ENCODE measurements at regions not wholly inside any gene's neighbourhood (a gene's known extent, or its start where the extent isn't known, plus 50 kb on each side); places are given as distances from the start of the nearest gene placed in this dataset.

DNA sequence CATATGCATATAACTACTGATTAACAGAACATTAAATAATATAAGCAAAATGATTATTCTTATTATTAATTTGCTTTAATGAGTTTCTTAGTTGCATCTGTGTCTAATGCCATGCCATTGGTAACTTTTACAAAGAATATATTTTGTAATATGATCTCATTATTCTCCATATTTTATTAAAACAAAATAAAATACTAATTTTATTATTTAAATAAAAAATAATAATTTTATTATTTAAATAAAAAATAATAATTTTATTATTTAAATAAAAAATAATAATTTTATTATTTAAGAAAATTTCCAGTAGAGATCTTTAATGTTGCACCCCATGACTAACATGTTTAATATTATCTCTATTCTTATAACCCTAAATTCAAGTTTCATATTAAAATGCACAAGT is 771.1 kb downstream of the NR2F2 start:
- intact Hi-C loops (cut with micrococcal nuclease; ENCODE audit: unreplicated experiment) = no loop called here
- CTCF ChIA-PET = no interaction called here
- H3K4me1 Mint-ChIP-seq (ENCODE audit: low read depth, unreplicated experiment) = no peaks in the 10 kb centered on the region
- no peak overlapping the region for H3K4me3 Mint-ChIP-seq (ENCODE audit: low read depth, unreplicated experiment)
- peaks cover 27% of the 10 kb centered on the region for H3K9me3 Mint-ChIP-seq (ENCODE audit: low read depth, unreplicated experiment)
- no TSS peak for BruUV-seq (replicated peaks)
- TF ChIP-seq, protein P1, sequence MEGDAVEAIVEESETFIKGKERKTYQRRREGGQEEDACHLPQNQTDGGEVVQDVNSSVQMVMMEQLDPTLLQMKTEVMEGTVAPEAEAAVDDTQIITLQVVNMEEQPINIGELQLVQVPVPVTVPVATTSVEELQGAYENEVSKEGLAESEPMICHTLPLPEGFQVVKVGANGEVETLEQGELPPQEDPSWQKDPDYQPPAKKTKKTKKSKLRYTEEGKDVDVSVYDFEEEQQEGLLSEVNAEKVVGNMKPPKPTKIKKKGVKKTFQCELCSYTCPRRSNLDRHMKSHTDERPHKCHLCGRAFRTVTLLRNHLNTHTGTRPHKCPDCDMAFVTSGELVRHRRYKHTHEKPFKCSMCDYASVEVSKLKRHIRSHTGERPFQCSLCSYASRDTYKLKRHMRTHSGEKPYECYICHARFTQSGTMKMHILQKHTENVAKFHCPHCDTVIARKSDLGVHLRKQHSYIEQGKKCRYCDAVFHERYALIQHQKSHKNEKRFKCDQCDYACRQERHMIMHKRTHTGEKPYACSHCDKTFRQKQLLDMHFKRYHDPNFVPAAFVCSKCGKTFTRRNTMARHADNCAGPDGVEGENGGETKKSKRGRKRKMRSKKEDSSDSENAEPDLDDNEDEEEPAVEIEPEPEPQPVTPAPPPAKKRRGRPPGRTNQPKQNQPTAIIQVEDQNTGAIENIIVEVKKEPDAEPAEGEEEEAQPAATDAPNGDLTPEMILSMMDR (IDR thresholded peaks at IDR 0.05; ENCODE audit: unreplicated experiment) = no peak
- H3K27ac Mint-ChIP-seq (ENCODE audit: unreplicated experiment) = no peak overlapping the region
- no peak for DNase-seq
- H3K36me3 Mint-ChIP-seq (ENCODE audit: insufficient read depth, unreplicated experiment) = no peaks in the 10 kb centered on the region
- H3K27me3 Mint-ChIP-seq (ENCODE audit: unreplicated experiment) = no peaks in the 10 kb centered on the region

DNA sequence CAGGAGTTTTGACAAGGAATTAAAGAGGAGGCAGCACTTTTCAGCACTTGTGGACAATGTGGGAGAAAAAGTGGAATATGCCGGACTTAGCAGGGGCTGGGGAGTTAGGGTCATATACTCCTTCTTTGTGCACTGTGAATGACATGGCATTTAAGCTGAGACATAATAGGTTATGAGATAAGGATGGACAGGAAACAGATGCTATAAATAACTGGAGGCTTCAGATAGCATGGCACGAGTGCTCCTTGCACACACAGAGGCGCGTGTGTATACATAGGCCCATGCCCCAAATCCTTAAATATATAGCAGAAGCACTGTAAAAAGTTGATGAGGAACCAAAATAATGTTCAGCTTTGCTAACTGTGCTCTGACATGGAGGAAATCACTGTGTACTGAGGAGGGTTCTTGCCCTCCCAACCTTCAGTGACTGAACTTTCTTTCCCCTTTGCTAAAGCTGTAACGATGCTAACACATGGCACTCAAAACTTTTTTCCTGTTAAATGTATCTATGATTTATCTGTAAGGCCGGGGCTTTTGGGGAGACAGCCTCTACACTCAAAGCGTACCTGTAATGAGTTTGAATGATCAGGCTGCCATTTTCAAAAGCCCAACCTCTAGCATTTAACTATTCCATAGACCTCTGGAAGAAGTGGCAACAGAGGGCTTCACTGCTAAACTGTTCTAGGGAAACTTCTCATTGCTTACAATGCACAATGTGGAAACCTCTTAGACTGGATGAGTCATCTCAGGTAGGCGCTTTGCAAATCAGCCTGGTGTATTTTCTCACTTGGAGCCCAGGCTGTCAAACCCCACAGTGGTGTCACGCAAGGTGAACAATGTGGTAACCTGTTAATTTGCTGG is 784.6 kb downstream of the NR2F2 start:
- H3K4me1 Mint-ChIP-seq (ENCODE audit: low read depth, unreplicated experiment) = no peaks in the 10 kb centered on the region
- CTCF ChIA-PET = interaction anchor here (0.6 kb wide), 1 partner anchor 22 kb away, joined by 4 read pairs; no protein-coding TSS in a partner anchor
- H3K27me3 Mint-ChIP-seq (ENCODE audit: unreplicated experiment) = no peaks in the 10 kb centered on the region
- no TSS peak for BruUV-seq (replicated peaks)
- no peak for DNase-seq
- no peak overlapping the region for H3K4me3 Mint-ChIP-seq (ENCODE audit: low read depth, unreplicated experiment)
- peaks cover 11% of the 10 kb centered on the region for H3K9me3 Mint-ChIP-seq (ENCODE audit: low read depth, unreplicated experiment)
- H3K27ac Mint-ChIP-seq (ENCODE audit: unreplicated experiment) = no peak overlapping the region
- intact Hi-C loops (cut with micrococcal nuclease; ENCODE audit: unreplicated experiment) = no loop called here
- TF ChIP-seq, protein P1 (IDR thresholded peaks at IDR 0.05; ENCODE audit: unreplicated experiment) = no peak
- no peaks in the 10 kb centered on the region for H3K36me3 Mint-ChIP-seq (ENCODE audit: insufficient read depth, unreplicated experiment)

DNA sequence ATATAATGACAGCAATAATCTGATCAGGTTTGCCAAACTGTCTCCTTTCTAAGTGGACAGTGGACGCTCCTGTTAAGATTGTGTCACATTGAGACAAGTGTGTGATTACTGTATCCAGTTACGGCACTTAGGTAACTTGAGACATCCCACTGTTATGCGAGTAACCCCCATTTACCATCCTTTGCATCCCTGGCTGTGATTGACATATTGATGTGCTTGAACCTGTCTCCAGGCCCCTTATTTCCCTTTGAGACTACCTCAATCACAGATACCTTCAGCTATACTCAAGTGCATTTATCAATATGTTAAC is 785.2 kb downstream of the NR2F2 start:
- Mint-ChIP-seq H3K36me3 (ENCODE audit: insufficient read depth, unreplicated experiment) (no peaks in the 10 kb centered on the region), H3K27me3 (ENCODE audit: unreplicated experiment) (no peaks in the 10 kb centered on the region), H3K4me3 (ENCODE audit: low read depth, unreplicated experiment) (no peak overlapping the region), H3K27ac (ENCODE audit: unreplicated experiment) (no peak overlapping the region), H3K9me3 (ENCODE audit: low read depth, unreplicated experiment) (peaks cover 11% of the 10 kb centered on the region), H3K4me1 (ENCODE audit: low read depth, unreplicated experiment) (no peaks in the 10 kb centered on the region)
- BruUV-seq (replicated peaks) = no TSS peak
- DNase-seq = no peak
- TF ChIP-seq, protein P1 (IDR thresholded peaks at IDR 0.05; ENCODE audit: unreplicated experiment) = no peak
- CTCF ChIA-PET = no interaction called here
- intact Hi-C loops (cut with micrococcal nuclease; ENCODE audit: unreplicated experiment) = no loop called here

DNA sequence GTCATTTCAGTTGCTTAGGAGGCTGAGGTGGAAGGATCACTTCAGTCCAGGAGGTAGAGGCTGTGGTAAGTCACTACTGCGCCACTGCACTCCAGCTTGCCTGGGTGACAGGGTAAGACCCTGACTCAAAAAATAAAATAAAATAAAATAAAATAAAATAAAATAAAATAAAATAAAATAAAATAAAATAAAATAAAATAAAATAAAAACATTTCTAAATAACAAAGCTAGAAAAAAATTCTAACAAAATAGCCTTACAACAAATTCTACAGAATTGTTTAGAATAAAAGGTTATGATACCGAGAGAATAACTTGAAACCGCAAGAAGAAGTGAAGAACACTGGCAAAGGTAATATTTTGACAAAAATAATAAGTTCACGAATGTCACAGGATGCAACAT is 794.3 kb downstream of the NR2F2 start:
- Mint-ChIP-seq H3K36me3 (ENCODE audit: insufficient read depth, unreplicated experiment) (no peaks in the 10 kb centered on the region), H3K27me3 (ENCODE audit: unreplicated experiment) (no peaks in the 10 kb centered on the region), H3K9me3 (ENCODE audit: low read depth, unreplicated experiment) (peaks cover 2% of the 10 kb centered on the region), H3K4me3 (ENCODE audit: low read depth, unreplicated experiment) (no peak overlapping the region), H3K27ac (ENCODE audit: unreplicated experiment) (no peak overlapping the region), H3K4me1 (ENCODE audit: low read depth, unreplicated experiment) (no peaks in the 10 kb centered on the region)
- CTCF ChIA-PET = no interaction called here
- TF ChIP-seq, protein P1 (IDR thresholded peaks at IDR 0.05; ENCODE audit: unreplicated experiment) = no peak
- intact Hi-C loops (cut with micrococcal nuclease; ENCODE audit: unreplicated experiment) = no loop called here
- BruUV-seq (replicated peaks) = no TSS peak
- DNase-seq = no peak

Data from Calu3 (cell line).